ENCODE measurements at regions not wholly inside any gene's neighbourhood (a gene's known extent, or its start where the extent isn't known, plus 50 kb on each side); places are given as distances from the start of the nearest gene placed in this dataset.

- no peaks in the 10 kb centered on the region for H3K36me3 ChIP-seq (ENCODE audit: control insufficient read depth, insufficient read depth, low read length)
- ChIA-PET POLR2A (ENCODE audit: unreplicated experiment) (no interaction called here), CTCF (no interaction called here)
- no peak overlapping the region for H4K91ac ChIP-seq (ENCODE audit: insufficient read depth, low read depth, low read length)
- 71% methylated on average over 1 of the region's 4 CpGs; no CpG with 5 or more reads in 1 of the 2 experiments for WGBS, 2 experiments (ENCODE audit: extremely low coverage in 2 of 2, insufficient read length in 1 of 2)
- no peak overlapping the region for H3K56ac ChIP-seq (ENCODE audit: extremely low read depth, insufficient read depth, low read length)
- no peak overlapping the region for H3K14ac ChIP-seq (replicated peaks; ENCODE audit: low read depth, low read length)
- no peaks in the 10 kb centered on the region for H3K27me3 ChIP-seq (ENCODE audit: control insufficient read depth, insufficient read depth, low read length)
- no peak overlapping the region for H2BK15ac ChIP-seq (ENCODE audit: low read depth, low read length)
- peaks cover 2% of the 10 kb centered on the region; the same call in 1 of the 2 replicates for H3K9me3 ChIP-seq (ENCODE audit: control insufficient read depth, insufficient read depth, low read length)
- no peak overlapping the region for H2AK5ac ChIP-seq (ENCODE audit: low read depth, low read length)
- no peaks in the 10 kb centered on the region for H3K9me1 ChIP-seq (ENCODE audit: insufficient read depth, low read length)
- H2BK5ac ChIP-seq (ENCODE audit: low read depth, low read length, poor library complexity, severe bottlenecking) = no peak overlapping the region
- no peak overlapping the region for H2BK120ac ChIP-seq (ENCODE audit: low read depth, low read length)
- H3K9ac ChIP-seq (ENCODE audit: low read depth, low read length) = no peak overlapping the region
- dilution Hi-C loops (cut with HindIII; ENCODE audit: low sequenced_read_pairs, unreplicated experiment) (no loop called here), in situ Hi-C loops (cut with MboI; ENCODE audit: low sequenced_read_pairs) (no loop called here), intact Hi-C loops (cut with micrococcal nuclease) (no loop called here)
- no peak overlapping the region for H4K8ac ChIP-seq (ENCODE audit: low read depth in 2 of 2, low read length in 2 of 2)
- no peak overlapping the region for H3K4me3 ChIP-seq (ENCODE audit: insufficient read depth, low read depth, low read length)
- BruUV-seq (replicated peaks) = no TSS peak
- no peaks in the 10 kb centered on the region for H3K4me1 ChIP-seq (ENCODE audit: control insufficient read depth, insufficient read depth, low read length)
- H3K4me2 ChIP-seq (ENCODE audit: low read depth, low read length) = no peak overlapping the region
- ATAC-seq (ENCODE audit: low read depth) = no peak
- no peak overlapping the region for H2BK20ac ChIP-seq (ENCODE audit: low read depth, low read length)
- no peak for TF ChIP-seq MXI1 (IDR thresholded peaks at IDR 0.05; ENCODE audit: borderline replicate concordance, low read depth, low read length)
- H2AFZ ChIP-seq (replicated peaks; ENCODE audit: low read length, poor library complexity) = no peak overlapping the region
- H3K23ac ChIP-seq (ENCODE audit: low read depth, low read length) = no peak overlapping the region
- H3K79me1 ChIP-seq (ENCODE audit: low read depth in 1 of 2, low read length in 2 of 2) = no peaks in the 10 kb centered on the region
- H3K27ac ChIP-seq (ENCODE audit: insufficient read depth, low read length) = no peak overlapping the region
- H3K4ac ChIP-seq (ENCODE audit: low read depth, low read length) = no peak overlapping the region
- DNase-seq = no peak
- H4K5ac ChIP-seq (ENCODE audit: low read depth, low read length) = no peak overlapping the region
- H3K18ac ChIP-seq (ENCODE audit: low read depth, low read length) = no peak overlapping the region
- no peak overlapping the region for H2AK9ac ChIP-seq (replicated peaks; ENCODE audit: low read depth, low read length, poor library complexity)
- no peaks in the 10 kb centered on the region for H4K20me1 ChIP-seq (ENCODE audit: insufficient read depth, low read length)
Measured at GRCh38 chr1:82485591-82486369, 685.0 kb downstream of the ADGRL2 start.
